IPS DF 4.7 (cell line): ENCODE measurements at regions not wholly inside any gene's neighbourhood (a gene's known extent, or its start where the extent isn't known, plus 50 kb on each side); places are given as distances from the start of the nearest gene placed in this dataset.

ENCODE experiments used
- DNase-seq: peaks from one replicate; pipeline ENCODE4 v3.0.0-alpha.2; 2013; ENCODE audit warnings: low spot score; ENCODE audit errors: extremely low read depth

GRCh38 chr2:8582651-8583399 lies 99.0 kb upstream of the ID2 start:
- no peak for DNase-seq

DNA sequence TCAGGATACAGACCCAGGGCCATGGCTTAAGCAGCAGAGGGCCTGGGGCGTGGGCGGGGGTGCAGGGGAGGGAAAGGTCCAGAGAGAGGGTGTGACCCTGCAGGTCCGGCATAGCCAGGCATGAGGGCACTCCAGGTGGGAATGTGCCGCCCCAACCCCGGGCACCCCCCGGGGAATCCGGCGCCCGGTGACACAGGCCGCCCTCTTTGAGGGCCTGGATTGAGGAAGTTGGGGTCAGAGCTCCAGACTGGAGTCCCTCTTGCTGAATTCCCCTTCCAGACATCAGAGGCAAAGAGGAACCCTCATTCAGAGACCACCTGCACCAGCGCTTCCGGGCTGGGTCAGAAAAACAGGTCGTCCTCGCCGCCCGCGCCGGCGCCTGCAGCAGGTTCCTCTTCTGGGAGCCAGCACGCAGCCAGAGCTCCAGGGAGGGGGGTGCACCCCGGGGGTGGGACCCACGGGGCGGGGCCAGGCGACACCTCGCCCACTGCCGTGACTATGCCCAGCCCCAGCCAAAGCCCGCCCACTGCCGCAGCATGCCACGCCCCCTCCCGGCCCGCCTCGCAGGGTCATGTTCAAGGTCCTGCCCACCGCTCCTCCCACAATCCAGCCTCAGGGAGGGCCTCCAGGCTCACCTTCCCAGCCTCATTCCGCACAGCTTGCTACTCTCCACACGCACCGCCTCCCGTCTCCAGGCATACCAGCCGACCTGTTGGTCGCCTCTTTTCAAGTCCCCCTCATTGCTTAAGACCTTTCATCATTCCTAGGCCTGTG lies 98.3 kb upstream of the ID2 start:
- DNase-seq = peak; percentile 60

DNA sequence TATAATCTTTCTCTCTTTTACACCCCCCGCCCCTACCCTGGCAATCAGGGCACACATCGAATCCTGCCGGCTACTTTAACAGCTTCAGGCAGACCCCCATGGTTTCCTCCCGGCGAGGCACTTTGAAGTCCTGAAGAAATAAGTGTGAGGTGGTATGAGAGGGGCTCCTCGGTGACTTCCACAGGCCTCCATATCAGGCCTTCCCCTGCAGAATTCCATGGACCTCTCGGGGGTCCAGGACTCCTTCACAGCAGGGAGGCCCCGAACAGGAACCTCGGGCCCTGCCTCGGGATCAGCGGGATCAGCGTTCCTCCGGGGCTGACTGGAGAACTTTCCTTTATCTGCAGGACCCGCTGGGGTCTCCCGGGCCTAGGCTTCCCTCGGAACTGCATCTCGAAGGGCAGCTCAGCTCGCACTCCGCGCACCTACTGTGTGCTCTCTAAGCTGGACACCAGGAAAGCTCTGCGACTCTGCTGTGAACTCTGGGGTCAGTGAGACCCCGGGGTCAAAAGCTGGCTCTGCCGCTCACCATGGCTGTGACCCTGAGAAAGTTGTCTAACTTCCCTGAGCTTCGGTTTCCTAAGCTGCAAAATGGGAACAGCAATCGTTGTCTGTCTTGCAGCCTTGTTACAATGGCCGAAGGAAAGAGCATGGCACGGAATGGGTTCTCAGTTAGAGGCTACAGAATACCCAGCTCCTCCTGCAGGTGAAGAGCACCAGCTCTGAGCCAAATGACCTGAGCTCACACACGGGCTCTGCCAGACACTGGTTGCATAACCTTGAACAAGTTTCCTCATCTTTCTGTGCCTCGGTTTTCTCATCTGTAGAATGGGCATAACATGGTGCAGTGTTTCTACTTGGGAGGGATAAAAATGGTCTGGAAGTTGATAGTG lies 97.4 kb upstream of the ID2 start:
- DNase-seq = no peak

- no peak for DNase-seq
These were observed 95.3 kb upstream of the ID2 start for GRCh38 chr2:8586457-8587051.

GRCh38 chr2:8587251-8587791 lies 94.5 kb upstream of the ID2 start:
- DNase-seq = no peak

- no peak for DNase-seq
These were observed 93.7 kb upstream of the ID2 start for GRCh38 chr2:8587920-8588830.

DNA sequence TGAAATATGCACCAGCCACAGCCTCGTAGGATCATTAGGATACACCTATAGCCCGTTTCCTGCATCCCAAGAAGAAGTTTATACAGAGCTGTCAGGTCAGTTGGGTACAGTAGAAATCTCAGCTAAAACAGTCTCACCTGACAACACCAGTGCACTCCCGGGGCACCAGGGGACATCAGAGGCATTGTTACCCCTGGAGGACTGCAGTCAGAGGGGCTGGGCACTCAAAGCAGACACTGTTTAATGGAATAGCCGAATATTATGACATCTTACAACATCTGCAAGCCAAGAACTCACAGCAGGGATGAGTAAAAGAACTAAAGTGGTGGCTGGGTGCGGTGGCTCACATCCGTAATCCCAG lies 93.0 kb upstream of the ID2 start:
- no peak for DNase-seq

DNA sequence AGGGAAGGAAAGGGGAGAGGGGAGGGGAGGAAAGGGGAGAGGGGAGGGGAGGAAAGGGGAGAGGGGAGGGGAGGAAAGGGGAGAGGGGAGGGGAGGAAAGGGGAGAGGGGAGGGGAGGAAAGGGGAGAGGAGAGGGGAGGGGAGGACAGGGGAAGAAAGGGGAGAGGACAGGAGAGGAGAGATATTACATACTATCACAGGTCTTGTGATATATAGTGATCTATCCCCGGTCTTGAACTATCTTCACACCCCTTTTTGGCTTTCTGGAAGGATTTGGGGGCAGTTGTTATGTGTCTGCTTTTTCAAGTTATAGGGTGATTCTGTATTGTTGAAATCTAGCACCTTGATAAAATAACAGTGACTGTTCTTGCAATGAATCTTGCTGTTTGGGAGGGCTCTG lies 92.1 kb upstream of the ID2 start:
- no peak for DNase-seq

GRCh38 chr2:8590938-8591337 lies 90.9 kb upstream of the ID2 start:
- no peak for DNase-seq

DNA sequence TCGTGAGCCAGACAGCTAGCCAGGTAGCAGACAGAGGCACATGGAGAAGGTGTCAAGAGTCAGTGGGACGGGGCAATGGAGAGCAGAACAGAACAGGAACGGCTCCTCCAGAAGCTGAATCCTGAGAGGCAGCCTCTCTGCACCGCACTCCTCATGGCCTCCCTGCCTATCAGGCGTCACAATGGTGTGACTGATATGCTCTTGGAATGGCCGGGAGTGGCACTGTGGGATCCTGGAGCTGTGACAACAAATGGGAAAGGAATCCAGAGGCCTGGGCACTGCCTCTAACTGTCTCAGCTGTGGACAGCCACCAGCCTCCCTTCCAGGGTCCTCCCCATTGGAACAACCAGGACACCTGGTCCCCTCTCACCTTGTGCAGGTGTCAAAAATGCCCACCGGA lies 89.1 kb upstream of the ID2 start:
- no peak for DNase-seq

- DNase-seq = no peak
These were observed 88.6 kb upstream of the ID2 start for GRCh38 chr2:8593243-8593642.

- no peak for DNase-seq
These were observed 87.0 kb upstream of the ID2 start for GRCh38 chr2:8594731-8595427.

DNA sequence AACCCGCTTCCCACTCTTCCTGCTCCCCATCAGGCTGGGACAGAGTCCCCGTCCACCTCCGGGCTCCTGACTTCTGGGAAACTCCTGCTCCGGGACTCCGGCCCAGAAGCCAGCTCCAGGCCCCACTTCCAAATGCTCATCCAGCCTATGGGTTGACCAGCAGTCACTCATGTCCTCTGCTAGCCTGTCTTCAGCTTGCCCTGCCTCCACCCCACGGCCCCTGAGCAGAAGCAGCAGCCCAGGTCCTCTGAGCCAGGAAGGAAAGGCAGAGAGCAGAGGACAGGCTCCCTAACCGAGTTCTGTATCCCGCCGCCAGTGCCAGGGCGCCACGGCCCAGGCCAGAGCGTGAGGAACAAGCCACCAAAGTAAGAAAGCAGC lies 86.4 kb upstream of the ID2 start:
- no peak for DNase-seq

GRCh38 chr2:8595811-8596600 lies 85.8 kb upstream of the ID2 start:
- DNase-seq = no peak

GRCh38 chr2:8597094-8597493 lies 84.8 kb upstream of the ID2 start:
- DNase-seq = no peak

DNA sequence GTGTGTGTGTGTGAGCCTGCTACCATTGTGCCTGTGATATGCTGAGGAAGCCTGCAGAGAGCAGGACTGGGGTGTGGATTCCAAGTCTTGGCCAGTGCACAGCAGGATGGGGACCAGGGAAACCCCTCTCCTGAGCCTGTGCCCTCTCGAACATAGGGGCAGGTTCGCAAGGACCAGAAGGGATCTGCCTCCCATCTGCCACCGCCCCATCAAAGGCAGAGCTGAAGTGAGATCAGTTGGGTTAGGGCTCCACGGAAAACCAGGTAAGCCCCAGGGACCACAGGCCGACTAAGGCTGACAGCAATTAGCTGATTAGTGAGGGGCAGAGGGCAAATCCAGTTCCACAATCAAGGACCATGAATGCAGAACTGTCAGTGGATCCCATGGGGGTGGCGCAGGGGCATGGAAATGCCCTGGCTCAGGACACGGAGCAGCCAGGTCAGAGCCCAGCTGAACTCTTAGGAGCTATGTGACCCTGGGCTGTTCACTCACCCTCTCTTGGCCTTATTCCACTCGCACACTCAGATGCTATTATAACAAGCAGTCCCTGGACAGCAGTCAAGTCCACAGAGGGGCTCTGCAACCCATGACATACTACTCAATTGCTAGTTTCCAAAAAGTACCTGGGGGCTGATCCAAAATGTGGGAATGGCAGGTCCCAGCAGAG lies 84.2 kb upstream of the ID2 start:
- no peak for DNase-seq

DNA sequence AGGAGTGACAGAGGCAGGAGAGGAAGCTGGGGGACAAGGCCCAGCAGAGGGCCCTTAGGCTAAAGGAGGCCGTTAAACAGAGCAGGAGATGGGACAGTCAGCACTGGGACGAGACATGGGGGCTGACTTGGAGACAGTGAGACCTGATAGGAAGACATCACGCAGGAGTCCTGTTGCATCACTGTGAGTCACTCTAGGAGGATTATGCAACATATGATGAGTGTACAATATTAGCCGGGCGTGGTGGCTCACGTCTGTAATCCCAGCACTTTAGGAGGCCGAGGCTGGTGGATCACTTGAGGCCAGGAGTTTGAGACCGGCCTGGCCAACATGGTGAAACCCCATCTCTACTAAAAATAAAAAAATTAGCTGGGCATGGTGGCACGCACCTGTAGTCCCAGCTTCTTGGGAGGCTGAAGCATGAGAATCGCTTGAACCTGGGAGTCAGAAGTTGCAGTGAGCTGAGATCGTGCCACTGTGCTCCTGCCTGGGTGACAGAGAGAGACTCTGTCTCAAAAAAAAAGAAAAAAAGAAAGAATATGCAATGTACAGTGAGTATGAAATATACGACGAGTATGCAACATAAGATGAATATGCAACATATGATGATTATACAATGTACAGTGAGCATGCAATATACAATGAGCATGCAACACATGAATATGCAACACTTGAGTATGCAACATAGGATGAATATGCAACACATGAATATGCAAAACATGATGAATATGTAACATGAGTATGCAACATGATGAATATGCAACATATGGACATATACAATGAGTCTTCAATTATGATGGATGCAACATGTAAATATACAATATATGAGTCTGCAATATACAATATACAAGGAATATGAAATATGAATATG lies 83.3 kb upstream of the ID2 start:
- DNase-seq = no peak
